OCI-LY7 (cell line): ENCODE measurements at regions not wholly inside any gene's neighbourhood (a gene's known extent, or its start where the extent isn't known, plus 50 kb on each side); places are given as distances from the start of the nearest gene placed in this dataset.

Experiments
- CTCF ChIP-seq: fragments of 200-600 bp; sonication (generic); conservative IDR thresholded peaks from 2 replicates; pipeline ENCODE4 v1.5.1; 2014; ENCODE audit warnings: mild to moderate bottlenecking, antibody characterized with exemption, low read length, moderate library complexity, mixed read lengths
- EZH2phosphoT487 ChIP-seq: fragments of 200-600 bp; sonication (generic); IDR thresholded peaks from 2 replicates; pipeline ENCODE4 v1.6.1; 2018; ENCODE audit warnings: low read depth, borderline replicate concordance, mild to moderate bottlenecking, mixed run types, antibody characterized with exemption, low read length, moderate library complexity, mixed read lengths

GRCh38 chr10:22805304-22805703 lies 90.9 kb upstream of the PIP4K2A start:
- TF ChIP-seq CTCF = no peak
- no peak for TF ChIP-seq EZH2phosphoT487
